ENCODE measurements at regions not wholly inside any gene's neighbourhood (a gene's known extent, or its start where the extent isn't known, plus 50 kb on each side); places are given as distances from the start of the nearest gene placed in this dataset.

DNA sequence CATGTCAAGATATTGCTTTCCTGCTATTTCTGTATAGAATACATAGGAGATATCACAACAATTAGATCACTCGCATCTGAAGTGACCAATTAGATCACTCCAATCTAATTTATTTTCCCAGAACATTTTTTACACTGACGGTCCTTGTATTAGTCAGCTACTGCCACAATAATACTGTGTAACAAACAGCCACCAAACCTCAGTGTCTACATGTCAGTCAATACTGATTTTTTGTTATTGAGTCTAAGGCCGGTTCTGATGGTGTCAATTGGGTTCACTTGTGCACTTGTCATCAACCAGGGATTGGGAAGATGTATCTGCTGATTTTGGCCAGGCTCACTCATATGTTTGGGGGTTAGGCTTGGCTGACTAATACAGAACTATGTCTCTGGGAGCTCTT is 275.9 kb upstream of the NFE2L3 start:
- DNase-seq, result no peak

- DNase-seq, result no peak
Measured at GRCh38 chr7:25877802-25878789, 273.9 kb upstream of the NFE2L3 start.

DNA sequence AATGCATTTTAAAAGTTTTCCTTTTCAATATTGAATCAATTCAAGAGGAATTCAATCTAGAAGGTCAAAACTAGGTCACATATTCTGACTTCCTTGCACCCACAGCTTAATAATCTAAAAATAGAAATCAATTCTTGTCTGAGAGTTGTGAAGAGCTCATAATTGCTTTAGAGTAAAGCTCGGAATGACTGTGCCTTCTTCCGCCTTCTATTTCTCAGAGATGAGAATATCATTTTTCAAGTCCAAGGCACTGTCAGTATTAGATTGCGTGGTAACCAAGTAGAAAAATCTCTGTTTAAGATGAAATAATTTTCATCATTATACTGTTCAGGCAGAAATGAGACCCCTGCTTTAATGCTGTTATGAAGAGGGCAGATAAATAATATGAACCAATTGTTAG is 272.2 kb upstream of the NFE2L3 start:
- no peak for DNase-seq

- no peak for DNase-seq
Measured at GRCh38 chr7:25881317-25882037, 270.5 kb upstream of the NFE2L3 start.

GRCh38 chr7:25882151-25882773 is 269.7 kb upstream of the NFE2L3 start:
- no peak for DNase-seq

GRCh38 chr7:25884265-25884828 is 267.7 kb upstream of the NFE2L3 start:
- DNase-seq, result no peak

DNA sequence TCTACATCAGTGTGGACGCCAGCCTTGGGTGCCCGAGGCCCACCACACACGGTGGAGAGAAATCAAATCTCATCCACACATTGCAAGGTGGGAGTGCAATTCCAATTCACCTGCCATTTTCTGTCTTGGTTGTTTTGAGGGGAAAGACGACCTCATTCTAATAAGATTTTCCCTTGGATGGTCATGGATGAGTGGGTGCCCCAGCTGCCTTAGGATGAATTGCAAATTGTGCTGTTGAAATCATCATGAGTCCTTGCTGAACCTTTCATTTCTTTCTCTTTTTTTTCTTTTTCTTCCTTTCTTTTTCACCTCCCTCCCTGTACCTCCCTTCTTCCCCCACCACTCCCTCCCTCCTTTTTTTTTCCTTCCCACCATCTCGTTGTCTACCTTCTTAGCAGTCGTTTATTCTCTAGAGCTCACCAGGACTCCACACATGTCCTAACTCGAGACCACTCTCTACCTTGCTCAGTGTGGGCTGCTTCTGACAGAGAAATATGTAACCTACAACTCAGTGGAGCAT is 266.9 kb upstream of the NFE2L3 start:
- DNase-seq, result no peak

DNA sequence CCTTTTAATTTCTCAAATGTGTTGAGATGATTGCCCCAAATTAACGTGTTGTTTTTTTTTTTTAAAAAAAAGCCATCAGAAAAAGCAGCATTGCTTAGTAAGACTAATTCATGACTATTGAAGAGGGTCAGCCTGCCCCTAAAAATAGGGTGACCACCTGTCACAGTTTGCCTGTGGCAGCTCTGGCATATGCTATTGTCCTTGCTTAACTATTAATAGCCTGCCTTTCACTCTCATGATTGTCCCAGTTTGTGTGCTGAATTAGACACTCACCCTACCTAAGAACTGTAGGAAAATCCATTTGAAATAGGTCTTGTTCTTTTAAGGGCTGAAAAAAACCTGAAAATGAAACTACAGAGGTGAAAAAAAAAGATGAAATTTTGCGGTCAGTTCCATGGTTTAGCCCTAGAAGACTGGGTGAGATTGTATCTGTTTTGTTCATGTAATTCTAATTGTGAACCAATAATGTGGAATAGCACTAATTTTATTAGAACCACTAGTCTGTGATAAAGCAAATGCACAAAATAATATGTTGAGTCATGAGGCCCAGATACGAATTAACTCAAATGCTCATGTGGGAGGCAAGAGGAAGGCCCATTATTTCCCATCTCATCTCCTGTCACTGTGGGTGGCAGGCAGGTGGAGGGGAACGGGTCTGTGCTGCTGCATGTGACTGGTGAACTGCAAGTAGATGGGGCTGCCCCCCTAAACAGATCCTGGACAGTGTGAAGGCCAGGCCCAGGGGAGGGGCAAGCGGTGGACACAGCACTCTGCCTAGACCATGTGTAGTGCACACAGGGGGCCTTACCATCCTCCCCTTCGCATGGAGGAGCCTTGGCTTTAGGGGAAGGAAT is 265.4 kb upstream of the NFE2L3 start:
- peak in 1 of 51 donors; percentile 1 for DNase-seq

- DNase-seq, result no peak
Measured at GRCh38 chr7:25887266-25887665, 264.7 kb upstream of the NFE2L3 start.

DNA sequence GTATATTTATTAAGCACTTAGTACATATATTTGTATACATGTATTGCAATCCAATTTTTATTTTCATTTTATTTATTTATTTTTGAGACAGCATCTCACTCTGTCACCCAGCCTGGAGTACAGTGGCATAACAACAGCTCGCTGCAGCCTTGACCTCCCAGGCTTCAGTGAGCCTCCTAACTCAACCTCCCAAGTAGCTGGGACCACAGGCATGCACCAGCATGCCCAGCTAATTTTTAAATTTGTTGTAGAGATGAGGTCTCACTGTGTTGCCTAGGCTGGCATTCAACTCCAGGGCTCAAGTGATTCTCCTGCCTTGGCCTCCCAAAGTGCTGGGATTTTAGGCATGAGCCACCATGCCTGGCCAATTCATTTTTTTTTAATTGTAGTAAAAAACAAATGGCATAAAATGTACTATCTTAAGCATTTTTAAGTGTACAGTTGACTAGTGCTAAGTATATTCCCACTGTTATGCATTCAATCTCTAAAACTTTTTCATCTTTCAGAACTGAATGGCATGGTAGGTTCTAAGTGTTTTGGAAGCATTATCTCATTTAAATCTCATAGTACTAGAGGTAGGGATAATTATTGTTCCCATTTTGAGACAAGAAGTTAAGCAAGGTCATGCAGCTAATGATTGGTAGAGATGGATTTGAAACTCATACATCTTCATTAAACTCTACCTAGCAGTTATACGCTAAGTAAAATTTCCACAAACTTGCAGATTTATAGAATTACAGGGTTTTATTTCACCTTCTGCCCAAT is 264.0 kb upstream of the NFE2L3 start:
- DNase-seq, result no peak

DNA sequence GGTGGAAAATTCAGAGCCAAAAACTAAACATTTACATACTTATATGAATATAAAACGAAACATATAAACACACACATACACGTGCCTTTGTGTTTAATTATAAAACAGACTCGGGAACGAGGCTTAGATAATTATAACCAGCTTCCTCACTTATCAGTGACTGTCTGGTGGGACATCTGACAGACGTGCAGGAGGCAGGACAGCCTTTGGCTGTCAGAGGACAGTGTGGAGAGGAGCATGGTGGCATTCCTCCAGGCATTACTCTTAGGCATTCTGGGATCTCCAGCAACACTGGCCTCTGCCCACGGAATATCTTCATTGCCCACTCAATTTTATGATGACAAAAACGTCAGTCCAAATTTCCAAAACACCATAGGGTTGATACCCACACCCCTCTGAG is 262.2 kb upstream of the NFE2L3 start:
- no peak for DNase-seq

GRCh38 chr7:25891591-25891990 is 260.4 kb upstream of the NFE2L3 start:
- DNase-seq, result no peak

GRCh38 chr7:25893436-25893835 is 258.6 kb upstream of the NFE2L3 start:
- DNase-seq, result no peak

DNA sequence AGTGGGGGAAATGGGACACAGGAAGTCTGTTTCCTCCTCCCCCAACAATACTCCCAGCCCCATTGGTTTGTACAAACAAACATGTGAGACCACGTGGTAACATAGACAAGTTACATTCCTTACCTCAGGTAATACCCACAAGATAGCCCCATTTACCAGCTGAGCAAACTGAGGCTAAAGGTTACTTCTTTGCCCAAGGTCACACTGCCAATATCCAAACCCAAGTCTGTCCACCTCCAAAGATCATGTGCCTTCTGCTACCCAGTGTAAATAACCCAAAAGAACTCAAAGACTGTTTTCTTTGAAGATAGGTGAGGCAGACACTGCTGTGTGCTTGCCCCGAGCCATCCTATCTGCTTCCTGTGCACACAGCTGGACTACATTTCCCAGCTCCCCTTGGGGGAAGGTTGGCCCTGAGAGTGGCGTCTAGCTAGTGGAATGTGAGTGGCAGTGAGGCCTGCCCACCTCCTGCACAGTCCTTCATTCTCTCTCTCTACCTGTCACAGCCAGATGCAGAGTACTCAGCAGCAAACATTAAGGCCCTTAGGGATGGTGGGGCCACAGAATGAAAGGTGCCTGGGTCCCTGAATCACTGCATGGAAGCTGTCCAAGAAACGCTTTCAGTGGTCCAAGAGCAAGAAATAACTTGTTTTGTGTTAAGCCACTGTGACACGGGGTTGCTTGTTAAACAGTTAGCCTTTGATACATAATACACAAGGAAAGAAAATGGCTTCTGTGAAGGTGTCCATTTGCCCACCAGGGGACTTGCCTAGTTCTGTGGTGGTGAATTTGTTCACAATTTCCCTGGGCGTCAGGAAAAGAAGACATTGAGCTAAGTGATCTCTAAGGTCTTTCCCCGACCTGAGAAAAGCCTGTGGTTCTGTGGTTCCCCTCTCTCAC is 257.7 kb upstream of the NFE2L3 start:
- peak in 1 of 51 donors; percentile 9 for DNase-seq

GRCh38 chr7:25894902-25895791 is 256.9 kb upstream of the NFE2L3 start:
- DNase-seq, result peak in 46 of 51 donors; percentile 2 to 71 (median 36)

GRCh38 chr7:25895792-25896171 is 256.2 kb upstream of the NFE2L3 start:
- no peak for DNase-seq

DNA sequence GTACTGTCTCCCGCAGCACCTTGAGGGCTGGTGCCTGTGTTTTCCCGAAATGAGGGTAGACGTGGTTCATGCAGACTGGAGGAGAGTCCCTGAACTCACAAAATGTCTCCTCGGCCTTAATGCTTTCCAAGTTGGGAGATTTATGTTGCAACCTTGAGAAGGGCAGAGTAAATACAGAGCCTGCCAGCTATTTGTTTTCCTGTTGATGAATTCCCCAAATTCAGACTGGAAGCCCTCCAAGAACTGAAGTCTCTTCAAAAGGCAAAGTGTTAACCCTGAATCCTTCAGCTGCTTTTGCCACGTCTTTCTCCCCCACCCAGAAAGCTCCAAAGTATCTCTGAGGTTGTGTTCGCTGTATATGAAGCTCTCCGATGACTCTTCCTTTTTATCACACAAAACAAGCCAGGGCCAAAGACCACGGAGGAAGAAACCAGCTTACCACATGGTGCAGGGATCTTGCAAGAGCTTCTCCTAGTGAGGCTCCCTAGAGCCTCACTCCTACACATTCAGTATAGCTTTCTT is 254.7 kb upstream of the NFE2L3 start:
- no peak for DNase-seq
